ENCODE measurements at regions not wholly inside any gene's neighbourhood (a gene's known extent, or its start where the extent isn't known, plus 50 kb on each side); places are given as distances from the start of the nearest gene placed in this dataset.
"Not testable (repeated sequence)": the region's sequence is repeated elsewhere in the genome, so short reads cannot be mapped to it uniquely, and the experiment has no call there.

DNA sequence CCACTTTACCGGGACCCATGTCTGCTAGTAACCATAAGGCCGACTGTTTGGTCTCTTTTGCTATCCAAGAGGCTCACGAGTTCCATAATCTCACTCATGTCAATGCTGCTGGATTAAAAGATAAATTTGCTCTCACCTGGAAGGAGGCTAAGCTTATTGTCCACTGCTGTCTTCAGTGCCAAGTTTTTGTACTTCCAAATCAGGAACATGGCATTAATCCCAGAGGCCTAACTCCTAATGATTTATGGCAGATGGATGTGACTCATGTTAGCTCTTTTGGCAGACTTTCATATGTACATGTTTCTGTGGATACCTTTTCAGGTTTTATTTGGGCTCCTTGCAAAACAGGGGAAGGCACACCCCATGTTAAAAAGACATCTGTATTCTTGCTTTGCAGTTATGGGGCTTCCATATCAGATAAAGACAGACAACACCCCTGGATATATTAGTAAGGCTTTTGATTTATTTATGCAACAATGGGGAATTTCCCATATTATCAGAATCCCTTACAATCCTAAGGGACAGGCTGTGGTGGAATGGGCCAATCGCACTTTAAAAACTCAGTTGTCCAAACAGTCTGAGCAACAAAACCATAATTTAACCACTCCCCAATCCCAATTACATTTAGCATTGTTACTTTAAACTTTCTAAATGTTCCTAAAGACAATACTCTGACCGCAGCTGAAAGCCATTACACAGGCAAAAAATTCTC lies 162.7 kb downstream of the IER5 start:
- H3K36me3 ChIP-seq (ENCODE audit: control insufficient read depth in 1 of 2, insufficient read depth in 2 of 2, low read length in 2 of 2): no peaks in the 10 kb centered on the region
- H3K4me3 ChIP-seq (ENCODE audit: low read depth in 1 of 2, low read length in 2 of 2): no peak overlapping the region
- no peaks in the 10 kb centered on the region for H3K27me3 ChIP-seq (ENCODE audit: control insufficient read depth in 1 of 2, insufficient read depth in 2 of 2, low read length in 2 of 2)
- peaks cover 3 to 8% of the 10 kb centered on the region in 2 donors for H3K9me3 ChIP-seq (ENCODE audit: control insufficient read depth in 1 of 2, low read length in 2 of 2)
- no peak overlapping the region for H3K9ac ChIP-seq (ENCODE audit: low read depth in 1 of 2, low read length in 2 of 2)
- H3K4me1 ChIP-seq (ENCODE audit: control insufficient read depth in 1 of 2, insufficient read depth in 2 of 2, low read length in 2 of 2): peaks cover 0 to 6% of the 10 kb centered on the region in 2 donors
- H3K27ac ChIP-seq (ENCODE audit: low read depth, low read length): no peak overlapping the region

DNA sequence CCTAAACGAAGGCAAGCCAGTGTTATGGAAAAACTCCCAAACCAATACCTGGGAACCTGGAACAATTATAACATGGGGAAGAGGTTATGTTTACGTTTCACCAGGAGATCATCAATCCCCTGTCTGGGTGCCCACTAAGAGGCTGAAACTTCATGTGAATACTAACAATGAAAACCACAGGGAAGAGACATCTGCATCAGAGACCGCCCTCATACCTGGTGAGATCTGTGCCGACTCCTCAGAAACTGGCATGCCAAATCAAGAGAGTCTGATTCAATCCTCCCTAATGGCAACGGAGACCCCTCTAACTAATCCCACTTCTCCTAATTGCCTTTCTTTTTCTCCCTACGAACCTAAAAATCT lies 163.2 kb downstream of the IER5 start:
- Histone ChIP-seq H3K9ac (ENCODE audit: low read depth in 1 of 2, low read length in 2 of 2) (no peak overlapping the region), H3K4me1 (ENCODE audit: control insufficient read depth in 1 of 2, insufficient read depth in 2 of 2, low read length in 2 of 2) (peaks cover 0 to 6% of the 10 kb centered on the region in 2 donors), H3K27me3 (ENCODE audit: control insufficient read depth in 1 of 2, insufficient read depth in 2 of 2, low read length in 2 of 2) (no peaks in the 10 kb centered on the region), H3K36me3 (ENCODE audit: control insufficient read depth in 1 of 2, insufficient read depth in 2 of 2, low read length in 2 of 2) (no peaks in the 10 kb centered on the region), H3K4me3 (ENCODE audit: low read depth in 1 of 2, low read length in 2 of 2) (no peak overlapping the region), H3K9me3 (ENCODE audit: control insufficient read depth in 1 of 2, low read length in 2 of 2) (peaks cover 3 to 8% of the 10 kb centered on the region in 2 donors), H3K27ac (ENCODE audit: low read depth, low read length) (no peak overlapping the region)

DNA sequence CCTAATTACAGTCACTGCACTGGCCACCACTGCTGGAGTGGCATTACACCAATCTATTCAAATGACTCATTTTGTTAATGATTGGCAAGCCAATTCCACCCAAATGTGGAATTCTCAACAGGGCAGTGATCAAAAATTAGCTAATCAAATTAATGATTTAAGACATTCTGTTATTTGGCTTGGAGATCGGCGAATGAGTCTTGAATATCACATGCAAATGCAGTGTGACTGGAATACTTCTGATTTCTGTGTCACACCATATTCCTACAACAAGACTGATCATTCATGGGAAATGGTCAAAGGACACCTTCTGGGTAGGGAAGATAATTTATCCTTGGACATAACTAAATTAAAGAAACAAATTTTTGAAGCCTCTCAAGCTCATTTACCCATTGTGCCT lies 165.1 kb downstream of the IER5 start:
- not testable (repeated sequence) for H3K4me1 ChIP-seq (ENCODE audit: control insufficient read depth in 1 of 2, insufficient read depth in 2 of 2, low read length in 2 of 2); H3K4me3 ChIP-seq (ENCODE audit: low read depth in 1 of 2, low read length in 2 of 2); H3K27me3 ChIP-seq (ENCODE audit: control insufficient read depth in 1 of 2, insufficient read depth in 2 of 2, low read length in 2 of 2); H3K36me3 ChIP-seq (ENCODE audit: control insufficient read depth in 1 of 2, insufficient read depth in 2 of 2, low read length in 2 of 2); H3K27ac ChIP-seq (ENCODE audit: low read depth, low read length); H3K9me3 ChIP-seq (ENCODE audit: control insufficient read depth in 1 of 2, low read length in 2 of 2); H3K9ac ChIP-seq (ENCODE audit: low read depth in 1 of 2, low read length in 2 of 2)

DNA sequence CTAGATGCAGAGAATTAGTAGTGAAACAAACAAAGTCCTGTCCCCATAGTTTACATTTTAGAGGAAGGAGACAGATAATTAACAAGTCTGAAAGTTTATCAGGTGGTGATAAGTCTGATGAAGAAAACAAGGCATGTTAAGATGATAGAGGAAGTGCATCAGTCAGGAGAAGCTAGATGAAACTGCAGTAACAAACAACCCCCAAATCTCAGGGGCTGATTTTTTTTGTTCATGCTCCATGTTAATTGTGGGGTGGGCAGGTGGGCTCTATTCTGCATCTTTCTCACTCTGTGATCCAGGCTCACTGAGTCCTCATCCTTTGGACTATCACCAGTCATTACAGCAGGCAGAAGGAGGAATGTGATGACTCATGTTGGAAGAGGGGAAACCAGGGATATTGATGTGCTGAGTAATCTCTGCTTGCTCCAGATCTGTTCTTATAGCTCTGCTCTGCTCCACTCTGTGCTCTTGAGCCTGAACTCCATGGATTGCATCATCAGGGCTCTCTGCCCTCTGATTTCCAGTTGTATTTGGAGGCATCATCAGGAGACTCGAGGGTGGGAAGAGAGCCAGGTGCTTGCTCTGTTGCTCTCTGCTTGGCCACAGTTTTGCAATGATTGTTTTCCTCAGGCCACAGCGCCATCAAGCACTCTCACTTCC lies 166.9 kb downstream of the IER5 start:
- Histone ChIP-seq H3K9ac (ENCODE audit: low read depth in 1 of 2, low read length in 2 of 2) (no peak overlapping the region), H3K27ac (ENCODE audit: low read depth, low read length) (no peak overlapping the region), H3K27me3 (ENCODE audit: control insufficient read depth in 1 of 2, insufficient read depth in 2 of 2, low read length in 2 of 2) (no peaks in the 10 kb centered on the region), H3K4me3 (ENCODE audit: low read depth in 1 of 2, low read length in 2 of 2) (no peak overlapping the region), H3K4me1 (ENCODE audit: control insufficient read depth in 1 of 2, insufficient read depth in 2 of 2, low read length in 2 of 2) (peaks cover 0 to under 1% of the 10 kb centered on the region in 2 donors), H3K9me3 (ENCODE audit: control insufficient read depth in 1 of 2, low read length in 2 of 2) (peaks cover 3 to 8% of the 10 kb centered on the region in 2 donors), H3K36me3 (ENCODE audit: control insufficient read depth in 1 of 2, insufficient read depth in 2 of 2, low read length in 2 of 2) (no peaks in the 10 kb centered on the region)

DNA sequence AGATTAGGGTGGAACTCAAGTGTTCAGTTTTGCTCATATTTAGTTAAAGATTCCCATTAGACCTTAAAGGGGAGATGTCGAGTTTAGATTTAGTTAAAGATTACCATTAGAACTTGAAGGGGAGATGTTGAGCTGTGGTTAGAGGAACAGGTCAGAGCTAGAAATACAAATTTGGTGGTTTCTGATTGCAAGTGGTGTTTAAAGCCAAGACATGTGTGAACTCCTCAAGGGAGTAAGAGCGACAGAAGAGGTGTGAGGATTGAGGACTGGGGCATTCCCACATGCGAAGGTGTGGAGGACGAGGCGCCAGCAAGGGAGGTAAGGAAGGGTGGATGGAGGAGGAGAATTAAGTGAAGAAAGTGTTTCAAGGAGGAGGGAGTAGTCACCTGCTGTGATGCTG lies 168.6 kb downstream of the IER5 start:
- no peak overlapping the region for H3K4me3 ChIP-seq (ENCODE audit: low read depth in 1 of 2, low read length in 2 of 2)
- no peaks in the 10 kb centered on the region for H3K27me3 ChIP-seq (ENCODE audit: control insufficient read depth in 1 of 2, insufficient read depth in 2 of 2, low read length in 2 of 2)
- H3K9ac ChIP-seq (ENCODE audit: low read depth in 1 of 2, low read length in 2 of 2): no peak overlapping the region
- no peak overlapping the region for H3K27ac ChIP-seq (ENCODE audit: low read depth, low read length)
- no peaks in the 10 kb centered on the region for H3K36me3 ChIP-seq (ENCODE audit: control insufficient read depth in 1 of 2, insufficient read depth in 2 of 2, low read length in 2 of 2)
- peaks cover 3 to 8% of the 10 kb centered on the region in 2 donors for H3K9me3 ChIP-seq (ENCODE audit: control insufficient read depth in 1 of 2, low read length in 2 of 2)
- no peaks in the 10 kb centered on the region for H3K4me1 ChIP-seq (ENCODE audit: control insufficient read depth in 1 of 2, insufficient read depth in 2 of 2, low read length in 2 of 2)

DNA sequence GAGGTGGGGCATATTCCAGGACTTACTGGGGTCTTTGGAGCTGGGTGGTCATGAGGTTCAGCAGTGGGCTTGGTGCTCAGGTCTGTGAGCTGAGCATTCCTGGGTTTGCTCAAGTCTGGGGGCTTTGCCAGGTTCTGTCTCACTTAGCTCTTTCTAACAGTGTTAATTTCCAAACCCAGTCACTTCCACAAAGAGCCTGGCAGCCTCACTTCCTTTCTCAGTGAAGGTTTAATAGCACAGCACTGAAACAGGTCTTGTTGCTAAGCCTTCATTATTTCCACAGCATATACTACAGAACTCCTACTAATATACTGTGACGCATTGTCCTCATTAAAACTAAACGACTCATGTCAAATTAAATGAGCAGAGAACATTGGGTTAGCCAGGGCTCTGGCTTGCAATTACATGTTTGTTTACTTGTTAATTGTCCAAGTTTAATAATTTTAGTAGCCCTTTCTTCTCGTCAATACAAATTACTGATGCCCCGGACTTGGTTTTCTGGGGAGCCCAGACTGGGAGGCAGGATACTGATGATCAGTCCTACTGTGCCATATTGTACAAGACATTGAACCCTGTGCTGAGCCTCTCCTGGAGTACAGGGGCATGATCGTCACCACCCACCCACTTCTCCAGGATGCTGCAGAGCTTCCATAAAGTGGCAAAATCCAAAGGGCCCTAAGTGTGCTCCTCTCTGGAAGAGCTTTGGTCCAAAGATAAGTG lies 170.7 kb downstream of the IER5 start:
- no peak overlapping the region for H3K9ac ChIP-seq (ENCODE audit: low read depth in 1 of 2, low read length in 2 of 2)
- no peaks in the 10 kb centered on the region for H3K27me3 ChIP-seq (ENCODE audit: control insufficient read depth in 1 of 2, insufficient read depth in 2 of 2, low read length in 2 of 2)
- H3K27ac ChIP-seq (ENCODE audit: low read depth, low read length): no peak overlapping the region
- no peak overlapping the region for H3K4me3 ChIP-seq (ENCODE audit: low read depth in 1 of 2, low read length in 2 of 2)
- H3K36me3 ChIP-seq (ENCODE audit: control insufficient read depth in 1 of 2, insufficient read depth in 2 of 2, low read length in 2 of 2): no peaks in the 10 kb centered on the region
- H3K9me3 ChIP-seq (ENCODE audit: control insufficient read depth in 1 of 2, low read length in 2 of 2): peaks cover 3 to 8% of the 10 kb centered on the region in 2 donors
- no peaks in the 10 kb centered on the region for H3K4me1 ChIP-seq (ENCODE audit: control insufficient read depth in 1 of 2, insufficient read depth in 2 of 2, low read length in 2 of 2)

DNA sequence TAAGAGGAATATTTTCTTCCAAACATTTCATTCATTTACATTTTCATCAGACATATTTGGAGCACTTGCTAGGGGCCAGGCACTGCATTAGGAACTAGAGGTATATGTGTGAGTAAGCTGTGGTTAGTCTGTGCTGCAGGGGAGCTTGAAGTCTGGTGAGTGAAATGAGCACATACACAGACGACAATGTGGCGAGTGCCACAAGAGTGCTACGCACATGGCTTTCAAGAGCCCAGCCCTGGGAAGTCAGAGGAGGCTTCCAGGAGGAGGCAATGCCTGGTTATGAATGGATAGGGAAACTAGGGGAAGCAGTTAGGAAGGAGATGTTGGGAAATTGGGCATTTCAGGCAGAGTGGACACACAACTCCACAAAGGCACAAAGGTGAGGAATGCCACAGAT lies 171.8 kb downstream of the IER5 start:
- H3K4me3 ChIP-seq (ENCODE audit: low read depth in 1 of 2, low read length in 2 of 2): no peak overlapping the region
- H3K9me3 ChIP-seq (ENCODE audit: control insufficient read depth in 1 of 2, low read length in 2 of 2): peaks cover 0 to 5% of the 10 kb centered on the region in 2 donors
- H3K9ac ChIP-seq (ENCODE audit: low read depth in 1 of 2, low read length in 2 of 2): no peak overlapping the region
- H3K27me3 ChIP-seq (ENCODE audit: control insufficient read depth in 1 of 2, insufficient read depth in 2 of 2, low read length in 2 of 2): no peaks in the 10 kb centered on the region
- no peaks in the 10 kb centered on the region for H3K36me3 ChIP-seq (ENCODE audit: control insufficient read depth in 1 of 2, insufficient read depth in 2 of 2, low read length in 2 of 2)
- no peak overlapping the region for H3K27ac ChIP-seq (ENCODE audit: low read depth, low read length)
- H3K4me1 ChIP-seq (ENCODE audit: control insufficient read depth in 1 of 2, insufficient read depth in 2 of 2, low read length in 2 of 2): no peaks in the 10 kb centered on the region

DNA sequence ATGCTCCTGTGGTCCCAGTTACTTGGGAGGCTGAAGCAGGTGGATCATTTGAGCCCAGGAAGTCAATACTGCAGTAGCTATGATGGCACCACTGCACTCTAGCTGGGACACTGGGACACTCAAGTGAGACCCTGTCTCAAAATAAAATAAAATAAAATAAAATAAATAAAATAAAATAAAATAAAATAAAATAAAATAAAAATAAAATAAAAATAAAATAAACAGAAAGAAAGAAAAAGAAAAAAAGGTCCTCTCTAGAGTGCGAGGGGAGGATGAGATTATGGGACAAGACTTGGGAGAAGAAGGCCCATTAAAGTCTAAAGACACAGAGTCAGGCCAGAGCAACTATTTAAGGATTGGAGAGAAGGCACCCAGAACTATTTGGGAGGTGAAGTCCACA lies 172.5 kb downstream of the IER5 start:
- Histone ChIP-seq H3K27ac (ENCODE audit: low read depth, low read length) (no peak overlapping the region), H3K4me3 (ENCODE audit: low read depth in 1 of 2, low read length in 2 of 2) (no peak overlapping the region), H3K4me1 (ENCODE audit: control insufficient read depth in 1 of 2, insufficient read depth in 2 of 2, low read length in 2 of 2) (no peaks in the 10 kb centered on the region), H3K9me3 (ENCODE audit: control insufficient read depth in 1 of 2, low read length in 2 of 2) (no peaks in the 10 kb centered on the region), H3K36me3 (ENCODE audit: control insufficient read depth in 1 of 2, insufficient read depth in 2 of 2, low read length in 2 of 2) (no peaks in the 10 kb centered on the region), H3K27me3 (ENCODE audit: control insufficient read depth in 1 of 2, insufficient read depth in 2 of 2, low read length in 2 of 2) (no peaks in the 10 kb centered on the region), H3K9ac (ENCODE audit: low read depth in 1 of 2, low read length in 2 of 2) (no peak overlapping the region)

DNA sequence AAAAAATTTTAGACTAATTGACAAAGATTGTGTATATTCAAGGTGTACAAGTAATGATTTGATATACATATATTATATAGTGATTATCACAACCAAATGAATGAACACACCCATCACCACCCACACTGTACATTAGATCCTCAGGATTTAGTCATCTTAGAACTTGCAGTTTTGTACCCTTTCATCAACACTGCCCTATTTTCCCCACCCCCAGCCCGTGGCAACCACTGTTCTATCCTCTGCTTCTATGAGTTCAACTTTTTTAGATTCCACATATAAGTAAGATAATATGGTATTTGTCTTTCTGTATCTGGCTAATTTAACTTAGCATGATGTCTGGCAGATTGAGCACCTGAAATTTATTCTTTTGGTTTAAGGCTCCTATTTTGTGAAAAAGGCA lies 173.6 kb downstream of the IER5 start:
- H3K4me3 ChIP-seq (ENCODE audit: low read depth in 1 of 2, low read length in 2 of 2): no peak overlapping the region
- no peaks in the 10 kb centered on the region for H3K9me3 ChIP-seq (ENCODE audit: control insufficient read depth in 1 of 2, low read length in 2 of 2)
- H3K4me1 ChIP-seq (ENCODE audit: control insufficient read depth in 1 of 2, insufficient read depth in 2 of 2, low read length in 2 of 2): no peaks in the 10 kb centered on the region
- H3K27me3 ChIP-seq (ENCODE audit: control insufficient read depth in 1 of 2, insufficient read depth in 2 of 2, low read length in 2 of 2): no peaks in the 10 kb centered on the region
- H3K9ac ChIP-seq (ENCODE audit: low read depth in 1 of 2, low read length in 2 of 2): no peak overlapping the region
- H3K36me3 ChIP-seq (ENCODE audit: control insufficient read depth in 1 of 2, insufficient read depth in 2 of 2, low read length in 2 of 2): no peaks in the 10 kb centered on the region
- H3K27ac ChIP-seq (ENCODE audit: low read depth, low read length): no peak overlapping the region

DNA sequence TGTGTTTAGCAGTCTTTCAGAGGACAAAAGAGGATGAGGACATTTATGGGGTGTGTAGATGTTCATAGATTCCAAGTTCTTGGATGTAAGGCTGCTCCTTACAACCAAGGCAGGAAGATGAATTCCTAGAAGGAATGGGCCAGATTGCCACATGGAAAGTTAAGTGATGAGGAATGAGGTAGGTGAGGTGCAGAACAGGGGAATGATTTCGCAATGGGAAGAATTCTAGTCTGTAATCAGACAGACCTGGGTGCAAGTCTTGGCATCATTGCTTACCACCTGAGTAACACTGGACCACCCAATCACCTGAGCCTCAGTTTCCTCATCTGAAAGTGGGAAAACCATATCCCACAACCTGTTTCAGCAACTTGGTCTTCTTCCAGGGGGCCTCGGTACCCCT lies 174.9 kb downstream of the IER5 start:
- no peaks in the 10 kb centered on the region for H3K4me1 ChIP-seq (ENCODE audit: control insufficient read depth in 1 of 2, insufficient read depth in 2 of 2, low read length in 2 of 2)
- H3K4me3 ChIP-seq (ENCODE audit: low read depth in 1 of 2, low read length in 2 of 2): no peak overlapping the region
- H3K27ac ChIP-seq (ENCODE audit: low read depth, low read length): no peak overlapping the region
- no peaks in the 10 kb centered on the region for H3K36me3 ChIP-seq (ENCODE audit: control insufficient read depth in 1 of 2, insufficient read depth in 2 of 2, low read length in 2 of 2)
- no peaks in the 10 kb centered on the region for H3K9me3 ChIP-seq (ENCODE audit: control insufficient read depth in 1 of 2, low read length in 2 of 2)
- H3K9ac ChIP-seq (ENCODE audit: low read depth in 1 of 2, low read length in 2 of 2): no peak overlapping the region
- no peaks in the 10 kb centered on the region for H3K27me3 ChIP-seq (ENCODE audit: control insufficient read depth in 1 of 2, insufficient read depth in 2 of 2, low read length in 2 of 2)

Measured in duodenal mucosa (tissue), 2 donors.